Endothelial cell of umbilical vein (primary cell): ENCODE measurements at regions not wholly inside any gene's neighbourhood (a gene's known extent, or its start where the extent isn't known, plus 50 kb on each side); places are given as distances from the start of the nearest gene placed in this dataset.

ENCODE experiments used
- BruUV-seq: library from RNA; stranded (reverse); fragments of 400-500 nt; replicated peaks from 2 replicates; lab custom pipeline; 2021; lab: Mats Ljungman, UMichigan
- CTCF ChIA-PET: fragments of 300-600, 350-600 bp; sonication (Branson Sonifier 250); formaldehyde crosslinking; loops from one replicate; lab custom pipeline; 2021; ENCODE audit warnings: antibody characterized with exemption, inconsistent platforms; lab: Charles Lee
- POLR2A ChIA-PET: fragments of 300-600, 350-600 bp; sonication (Branson Sonifier 250); formaldehyde crosslinking; loops from one replicate; lab custom pipeline; 2021; ENCODE audit warnings: antibody characterized with exemption, inconsistent platforms; lab: Charles Lee
- DNase-seq: peaks from one replicate; pipeline ENCODE4 v3.0.0-alpha.2; 2011; ENCODE audit warnings: low read depth, low spot score
- FAIRE-seq: peaks from 2 replicates; lab custom pipeline; 2011; peaks lifted over from hg19 to GRCh38; lab: Jason Lieb, UNC
- H2AFZ ChIP-seq: 2 replicates; pipeline ENCODE4 v1.6.0; 2012; ENCODE audit warnings: low read depth, low read length, control low read depth, inconsistent platforms
- H3K27ac ChIP-seq: 2 replicates; pipeline ENCODE4 v1.5.1; 2011; ENCODE audit warnings: low read depth, mild to moderate bottlenecking, control low read depth, low read length, moderate library complexity; ENCODE audit not compliant: insufficient read depth
- H3K27me3 ChIP-seq, 2 experiments: 2 replicates each; pipeline versions ENCODE4 v1.6.0 to v1.6.1; 2011; ENCODE audit warnings: low read length in 2 of 2, mixed read lengths in 1 of 2; ENCODE audit not compliant: control insufficient read depth in 2 of 2, insufficient read depth in 2 of 2
- H3K36me3 ChIP-seq, 2 experiments: 2 replicates in 1 of 2; 3 replicates in 1 of 2; pipeline ENCODE4 v1.5.1; 2011; ENCODE audit warnings: low read length in 2 of 2, mild to moderate bottlenecking in 1 of 2, moderate library complexity in 1 of 2; ENCODE audit not compliant: control insufficient read depth in 2 of 2, insufficient read depth in 2 of 2; ENCODE audit errors: extremely low read depth in 1 of 2
- H3K4me1 ChIP-seq: 3 replicates; pipeline ENCODE4 v1.5.1; 2011; ENCODE audit warnings: mild to moderate bottlenecking, low read length; ENCODE audit not compliant: control insufficient read depth, insufficient read depth; ENCODE audit errors: extremely low read depth
- H3K4me2 ChIP-seq: 2 replicates; pipeline ENCODE4 v1.6.1; 2011; ENCODE audit warnings: low read length, control low read depth, mixed read lengths; ENCODE audit not compliant: insufficient read depth
- H3K4me3 ChIP-seq, 3 experiments: fragments of 200-600 bp in 1 of 3; sonication (generic), shearing (Covaris generic) in 1 of 3; replicated peaks in 1 of 3; 2 replicates each; pipeline ENCODE4 v1.5.1; 2011 to 2016; ENCODE audit warnings: control low read depth in 3 of 3, low read length in 3 of 3, mild to moderate bottlenecking in 2 of 3, inconsistent platforms in 1 of 3, low read depth in 1 of 3, moderate library complexity in 1 of 3; ENCODE audit not compliant: insufficient read depth in 1 of 3
- H3K79me2 ChIP-seq: 2 replicates; pipeline ENCODE4 v1.6.0; 2012; ENCODE audit warnings: low read length, inconsistent platforms; ENCODE audit not compliant: control insufficient read depth, insufficient read depth
- H3K9ac ChIP-seq: replicated peaks from 2 replicates; pipeline ENCODE3; 2011; ENCODE audit warnings: low read length, control low read depth; ENCODE audit not compliant: insufficient read depth; ENCODE audit errors: extremely low read depth
- H3K9me1 ChIP-seq: replicated peaks from 3 replicates; pipeline ENCODE4 v1.6.0; 2011; ENCODE audit warnings: mild to moderate bottlenecking, low read length; ENCODE audit not compliant: control insufficient read depth, insufficient read depth; ENCODE audit errors: extremely low read depth
- H3K9me3 ChIP-seq: replicated peaks from 2 replicates; pipeline ENCODE4 v1.5.1; 2012; ENCODE audit warnings: low read length, inconsistent platforms; ENCODE audit not compliant: control insufficient read depth, insufficient read depth
- H4K20me1 ChIP-seq: replicated peaks from 2 replicates; pipeline ENCODE3; 2011; ENCODE audit warnings: mild to moderate bottlenecking, low read length; ENCODE audit not compliant: control insufficient read depth, insufficient read depth; ENCODE audit errors: extremely low read depth
- CTCF ChIP-seq, 2 donors: IDR thresholded peaks; 1 replicate in 1 of 2; 2 replicates in 1 of 2; pipeline ENCODE4 v1.5.1; 2011; ENCODE audit warnings: low read length in 2 of 2, mild to moderate bottlenecking in 2 of 2, moderate library complexity in 2 of 2, control low read depth in 1 of 2, inconsistent platforms in 1 of 2, low read depth in 1 of 2; ENCODE audit not compliant: insufficient read depth in 1 of 2; ENCODE audit errors: extremely low read depth in 1 of 2
- EZH2 ChIP-seq: IDR thresholded peaks from 2 replicates; pipeline ENCODE4 v1.6.1; 2012; ENCODE audit warnings: borderline replicate concordance, low read depth, mild to moderate bottlenecking, moderate library complexity, low read length, inconsistent platforms; ENCODE audit not compliant: severe bottlenecking
- FOS ChIP-seq: IDR thresholded peaks from 2 replicates; pipeline ENCODE4 v1.6.1; 2011; ENCODE audit warnings: mild to moderate bottlenecking, low read length, moderate library complexity, borderline replicate concordance; ENCODE audit not compliant: insufficient read depth
- GATA2 ChIP-seq: IDR thresholded peaks from 2 replicates; pipeline ENCODE4 v1.7.0; 2011; ENCODE audit warnings: low read depth, mild to moderate bottlenecking, moderate library complexity, mixed read lengths, low read length; ENCODE audit not compliant: insufficient read length, insufficient read depth
- JUN ChIP-seq: IDR thresholded peaks from 2 replicates; pipeline ENCODE4 v1.6.1; 2011; ENCODE audit warnings: borderline replicate concordance, low read depth; ENCODE audit not compliant: insufficient read length, insufficient read depth
- MAX ChIP-seq: IDR thresholded peaks from 2 replicates; pipeline ENCODE4 v1.6.1; 2011; ENCODE audit not compliant: insufficient read depth, insufficient read length
- MYC ChIP-seq: IDR thresholded peaks from one replicate; pipeline ENCODE4 v1.6.1; 2011; ENCODE audit warnings: mild to moderate bottlenecking, low read depth, low read length
- POLR2A ChIP-seq: IDR thresholded peaks from 2 replicates; pipeline ENCODE4 v1.6.1; 2012; ENCODE audit warnings: low read depth, mild to moderate bottlenecking, control low read depth, low read length
- POLR2AphosphoS5 ChIP-seq: IDR thresholded peaks from 2 replicates; pipeline ENCODE4 v1.6.1; 2012; ENCODE audit warnings: low read depth, mild to moderate bottlenecking, control low read depth, low read length, moderate library complexity; ENCODE audit not compliant: insufficient read depth
- dilution Hi-C: fragments of 300-500 bp; cut with MboI; formaldehyde crosslinking; loops from one replicate; pipeline ENCODE4 v1.15.0; 2019; ENCODE audit warnings: low sequenced_read_pairs; ENCODE audit not compliant: extremely low pct_ligation_motif_present
- intact Hi-C: fragments of 100-400 bp; cut with micrococcal nuclease; formaldehyde crosslinking; loops from one replicate; pipeline ENCODE4 v1.10.0; 2022

DNA sequence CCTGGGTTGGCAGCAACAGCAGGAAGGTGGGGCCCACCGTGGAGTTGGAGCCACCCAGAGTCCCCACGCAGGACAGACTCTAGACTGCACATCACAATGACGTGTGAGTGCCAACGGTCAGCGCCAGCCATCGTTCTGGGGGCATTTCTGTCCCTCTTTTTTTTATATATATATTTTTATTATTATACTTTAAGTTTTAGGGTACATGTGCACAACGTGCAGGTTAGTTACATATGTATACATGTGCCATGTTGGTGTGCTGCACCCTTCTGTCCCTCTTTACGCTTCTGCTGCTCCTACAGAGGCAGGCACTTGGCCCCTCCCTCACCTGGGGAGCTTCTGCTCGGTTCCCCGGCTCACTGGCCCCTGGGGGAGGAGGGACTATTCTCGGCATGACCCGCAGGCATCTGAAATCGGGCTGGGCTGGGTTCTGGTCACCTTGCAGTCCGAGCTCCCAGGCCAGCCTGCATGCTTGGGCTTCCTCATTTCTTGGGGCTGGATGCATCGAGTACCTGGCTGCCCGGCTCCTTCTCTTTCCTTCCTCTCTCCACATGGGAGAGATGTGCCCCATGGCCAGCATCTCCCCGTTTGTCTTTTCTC is 787.4 kb downstream of the TBC1D22A start:
- no peaks in the 10 kb centered on the region for H3K9me1 ChIP-seq
- BruUV-seq, result no TSS peak

More for the DNA sequence above, 787.4 kb downstream of the TBC1D22A start:
- intact Hi-C loops (no loop called here), dilution Hi-C loops (no loop called here)
- Histone ChIP-seq H2AFZ (no peak overlapping the region), H3K9ac (no peak overlapping the region), H3K4me1 (no peaks in the 10 kb centered on the region), H3K4me2 (no peak overlapping the region), H3K9me3 (peaks cover 13% of the 10 kb centered on the region), H3K27ac (no peak overlapping the region), H3K4me3 (no peak overlapping the region), H4K20me1 (no peaks in the 10 kb centered on the region), H3K27me3 (no peaks in the 10 kb centered on the region), H3K79me2 (no peaks in the 10 kb centered on the region), H3K36me3 (no peaks in the 10 kb centered on the region)
- no peak for DNase-seq
- no peak for TF ChIP-seq CTCF (IDR thresholded peaks at IDR 0.05; ENCODE audit: extremely low read depth in 1 of 2, insufficient read depth in 1 of 2, low read depth in 1 of 2, low read length in 2 of 2)
- TF ChIP-seq JUN, result no peak
- TF ChIP-seq MAX, result no peak
- TF ChIP-seq FOS, result no peak
- no peak for TF ChIP-seq EZH2
- no peak for TF ChIP-seq POLR2A
- TF ChIP-seq MYC, result no peak
- no peak for TF ChIP-seq GATA2
- TF ChIP-seq POLR2AphosphoS5, result no peak
- FAIRE-seq, result no peak
- ChIA-PET POLR2A (no interaction called here), CTCF (interaction anchor here (1.2 kb wide), 1 partner anchor 8 kb away, joined by 3 read pairs; no protein-coding TSS in a partner anchor)
